Endothelial cell of umbilical vein (primary cell): ENCODE measurements at regions not wholly inside any gene's neighbourhood (a gene's known extent, or its start where the extent isn't known, plus 50 kb on each side); places are given as distances from the start of the nearest gene placed in this dataset.
A peak's percentile ranks its signal among the peaks of the same experiment; 100 is the strongest.

Experiments used
- BruUV-seq: library from RNA; stranded (reverse); fragments of 400-500 nt; replicated peaks from 2 replicates; lab custom pipeline; 2021; lab: Mats Ljungman, UMichigan
- CTCF ChIA-PET: fragments of 300-600, 350-600 bp; sonication (Branson Sonifier 250); formaldehyde crosslinking; loops from one replicate; lab custom pipeline; 2021; ENCODE audit warnings: antibody characterized with exemption, inconsistent platforms; lab: Charles Lee
- POLR2A ChIA-PET: fragments of 300-600, 350-600 bp; sonication (Branson Sonifier 250); formaldehyde crosslinking; loops from one replicate; lab custom pipeline; 2021; ENCODE audit warnings: antibody characterized with exemption, inconsistent platforms; lab: Charles Lee
- DNase-seq: peaks from one replicate; pipeline ENCODE4 v3.0.0-alpha.2; 2011; ENCODE audit warnings: low read depth, low spot score
- FAIRE-seq: peaks from 2 replicates; lab custom pipeline; 2011; peaks lifted over from hg19 to GRCh38; lab: Jason Lieb, UNC
- H2AFZ ChIP-seq: 2 replicates; pipeline ENCODE4 v1.6.0; 2012; ENCODE audit warnings: low read depth, low read length, control low read depth, inconsistent platforms
- H3K27ac ChIP-seq: 2 replicates; pipeline ENCODE4 v1.5.1; 2011; ENCODE audit warnings: low read depth, mild to moderate bottlenecking, control low read depth, low read length, moderate library complexity; ENCODE audit not compliant: insufficient read depth
- H3K27me3 ChIP-seq, 2 experiments: 2 replicates each; pipeline versions ENCODE4 v1.6.0 to v1.6.1; 2011; ENCODE audit warnings: low read length in 2 of 2, mixed read lengths in 1 of 2; ENCODE audit not compliant: control insufficient read depth in 2 of 2, insufficient read depth in 2 of 2
- H3K36me3 ChIP-seq, 2 experiments: 2 replicates in 1 of 2; 3 replicates in 1 of 2; pipeline ENCODE4 v1.5.1; 2011; ENCODE audit warnings: low read length in 2 of 2, mild to moderate bottlenecking in 1 of 2, moderate library complexity in 1 of 2; ENCODE audit not compliant: control insufficient read depth in 2 of 2, insufficient read depth in 2 of 2; ENCODE audit errors: extremely low read depth in 1 of 2
- H3K4me1 ChIP-seq: 3 replicates; pipeline ENCODE4 v1.5.1; 2011; ENCODE audit warnings: mild to moderate bottlenecking, low read length; ENCODE audit not compliant: control insufficient read depth, insufficient read depth; ENCODE audit errors: extremely low read depth
- H3K4me2 ChIP-seq: 2 replicates; pipeline ENCODE4 v1.6.1; 2011; ENCODE audit warnings: low read length, control low read depth, mixed read lengths; ENCODE audit not compliant: insufficient read depth
- H3K4me3 ChIP-seq, 3 experiments: fragments of 200-600 bp in 1 of 3; sonication (generic), shearing (Covaris generic) in 1 of 3; replicated peaks in 1 of 3; 2 replicates each; pipeline ENCODE4 v1.5.1; 2011 to 2016; ENCODE audit warnings: control low read depth in 3 of 3, low read length in 3 of 3, mild to moderate bottlenecking in 2 of 3, inconsistent platforms in 1 of 3, low read depth in 1 of 3, moderate library complexity in 1 of 3; ENCODE audit not compliant: insufficient read depth in 1 of 3
- H3K79me2 ChIP-seq: 2 replicates; pipeline ENCODE4 v1.6.0; 2012; ENCODE audit warnings: low read length, inconsistent platforms; ENCODE audit not compliant: control insufficient read depth, insufficient read depth
- H3K9ac ChIP-seq: replicated peaks from 2 replicates; pipeline ENCODE3; 2011; ENCODE audit warnings: low read length, control low read depth; ENCODE audit not compliant: insufficient read depth; ENCODE audit errors: extremely low read depth
- H3K9me1 ChIP-seq: replicated peaks from 3 replicates; pipeline ENCODE4 v1.6.0; 2011; ENCODE audit warnings: mild to moderate bottlenecking, low read length; ENCODE audit not compliant: control insufficient read depth, insufficient read depth; ENCODE audit errors: extremely low read depth
- H3K9me3 ChIP-seq: replicated peaks from 2 replicates; pipeline ENCODE4 v1.5.1; 2012; ENCODE audit warnings: low read length, inconsistent platforms; ENCODE audit not compliant: control insufficient read depth, insufficient read depth
- H4K20me1 ChIP-seq: replicated peaks from 2 replicates; pipeline ENCODE3; 2011; ENCODE audit warnings: mild to moderate bottlenecking, low read length; ENCODE audit not compliant: control insufficient read depth, insufficient read depth; ENCODE audit errors: extremely low read depth
- EZH2 ChIP-seq: IDR thresholded peaks from 2 replicates; pipeline ENCODE4 v1.6.1; 2012; ENCODE audit warnings: borderline replicate concordance, low read depth, mild to moderate bottlenecking, moderate library complexity, low read length, inconsistent platforms; ENCODE audit not compliant: severe bottlenecking
- FOS ChIP-seq: IDR thresholded peaks from 2 replicates; pipeline ENCODE4 v1.6.1; 2011; ENCODE audit warnings: mild to moderate bottlenecking, low read length, moderate library complexity, borderline replicate concordance; ENCODE audit not compliant: insufficient read depth
- GATA2 ChIP-seq: IDR thresholded peaks from 2 replicates; pipeline ENCODE4 v1.7.0; 2011; ENCODE audit warnings: low read depth, mild to moderate bottlenecking, moderate library complexity, mixed read lengths, low read length; ENCODE audit not compliant: insufficient read length, insufficient read depth
- JUN ChIP-seq: IDR thresholded peaks from 2 replicates; pipeline ENCODE4 v1.6.1; 2011; ENCODE audit warnings: borderline replicate concordance, low read depth; ENCODE audit not compliant: insufficient read length, insufficient read depth
- MYC ChIP-seq: IDR thresholded peaks from one replicate; pipeline ENCODE4 v1.6.1; 2011; ENCODE audit warnings: mild to moderate bottlenecking, low read depth, low read length
- POLR2AphosphoS5 ChIP-seq: IDR thresholded peaks from 2 replicates; pipeline ENCODE4 v1.6.1; 2012; ENCODE audit warnings: low read depth, mild to moderate bottlenecking, control low read depth, low read length, moderate library complexity; ENCODE audit not compliant: insufficient read depth
- dilution Hi-C: fragments of 300-500 bp; cut with MboI; formaldehyde crosslinking; loops from one replicate; pipeline ENCODE4 v1.15.0; 2019; ENCODE audit warnings: low sequenced_read_pairs; ENCODE audit not compliant: extremely low pct_ligation_motif_present
- intact Hi-C: fragments of 100-400 bp; cut with micrococcal nuclease; formaldehyde crosslinking; loops from one replicate; pipeline ENCODE4 v1.10.0; 2022

- peaks cover 5% of the 10 kb centered on the region for H3K9me3 ChIP-seq
- no TSS peak for BruUV-seq
- H3K36me3 ChIP-seq, result no peaks in the 10 kb centered on the region
- H3K4me3 ChIP-seq, result no peak overlapping the region
- H4K20me1 ChIP-seq, result no peaks in the 10 kb centered on the region
- intact Hi-C loops, result no loop called here
- H3K79me2 ChIP-seq, result no peaks in the 10 kb centered on the region
- H3K4me1 ChIP-seq, result no peaks in the 10 kb centered on the region
- no peak for TF ChIP-seq JUN
- no peak for TF ChIP-seq FOS
- no peak for TF ChIP-seq MYC
- TF ChIP-seq EZH2, result no peak
- POLR2A ChIA-PET, result no interaction called here
- no peak overlapping the region for H3K27ac ChIP-seq
- no peak for DNase-seq
- H3K4me2 ChIP-seq, result no peak overlapping the region
- dilution Hi-C loops, result no loop called here
- FAIRE-seq, result peak; percentile 4
- CTCF ChIA-PET, result no interaction called here
- H3K27me3 ChIP-seq, result no peaks in the 10 kb centered on the region
- no peaks in the 10 kb centered on the region for H3K9me1 ChIP-seq
- no peak overlapping the region for H2AFZ ChIP-seq
- no peak overlapping the region for H3K9ac ChIP-seq
Observed at GRCh38 chr10:108735380-108735779, 1187.9 kb downstream of the XPNPEP1 start.

GRCh38 chr10:108721874-108722273 is 1201.4 kb downstream of the XPNPEP1 start:
- Histone ChIP-seq H3K4me2 (no peak overlapping the region), H3K36me3 (no peaks in the 10 kb centered on the region), H3K9ac (no peak overlapping the region), H3K27me3 (no peaks in the 10 kb centered on the region), H3K9me3 (peaks cover 2% of the 10 kb centered on the region), H3K79me2 (no peaks in the 10 kb centered on the region), H3K9me1 (no peaks in the 10 kb centered on the region), H2AFZ (no peak overlapping the region), H3K4me3 (no peak overlapping the region), H4K20me1 (no peaks in the 10 kb centered on the region), H3K27ac (no peak overlapping the region), H3K4me1 (no peaks in the 10 kb centered on the region)
- no TSS peak for BruUV-seq
- FAIRE-seq (no peak), DNase-seq (no peak)
- intact Hi-C loops, result no loop called here
- dilution Hi-C loops, result no loop called here
- no peak for TF ChIP-seq EZH2
- no peak for TF ChIP-seq POLR2AphosphoS5
- TF ChIP-seq GATA2, result no peak
- POLR2A ChIA-PET, result no interaction called here
- CTCF ChIA-PET, result no interaction called here
